PC-9 (cell line): ENCODE measurements at regions not wholly inside any gene's neighbourhood (a gene's known extent, or its start where the extent isn't known, plus 50 kb on each side); places are given as distances from the start of the nearest gene placed in this dataset.

Experiments
- EZH2 ChIP-seq: fragments of 200-600 bp; sonication (generic); IDR thresholded peaks from 2 replicates; pipeline ENCODE4 v1.8.0; 2017; ENCODE audit warnings: antibody characterized with exemption, low read depth
- TF ChIP-seq, protein P1 (sequence below): fragments of 200-600 bp; sonication (generic); conservative IDR thresholded peaks from 2 replicates; pipeline ENCODE4 v1.6.1; 2017; ENCODE audit warnings: mixed run types, antibody characterized with exemption, mild to moderate bottlenecking, moderate library complexity

DNA sequence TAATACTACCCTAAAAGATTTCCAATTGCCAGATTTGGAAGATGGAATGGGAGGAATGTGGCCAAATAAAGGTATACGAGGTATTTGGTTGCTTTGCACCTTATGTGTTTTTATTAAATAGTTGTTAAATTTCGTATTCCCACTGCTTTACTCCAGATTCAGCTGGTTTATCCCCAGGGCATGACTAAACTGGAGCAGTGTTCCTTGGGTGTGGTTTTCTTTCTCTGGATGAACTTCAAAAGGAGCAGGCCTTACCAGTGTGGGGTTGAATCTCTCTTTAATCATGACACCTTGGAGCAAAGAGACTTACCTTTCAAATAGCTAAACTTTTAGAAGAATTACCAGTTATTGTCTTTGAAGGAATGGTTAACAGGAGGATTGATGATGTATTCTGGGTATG, 121.7 kb upstream of the BNC2 start:
- TF ChIP-seq EZH2, result no peak
- TF ChIP-seq, protein P1, sequence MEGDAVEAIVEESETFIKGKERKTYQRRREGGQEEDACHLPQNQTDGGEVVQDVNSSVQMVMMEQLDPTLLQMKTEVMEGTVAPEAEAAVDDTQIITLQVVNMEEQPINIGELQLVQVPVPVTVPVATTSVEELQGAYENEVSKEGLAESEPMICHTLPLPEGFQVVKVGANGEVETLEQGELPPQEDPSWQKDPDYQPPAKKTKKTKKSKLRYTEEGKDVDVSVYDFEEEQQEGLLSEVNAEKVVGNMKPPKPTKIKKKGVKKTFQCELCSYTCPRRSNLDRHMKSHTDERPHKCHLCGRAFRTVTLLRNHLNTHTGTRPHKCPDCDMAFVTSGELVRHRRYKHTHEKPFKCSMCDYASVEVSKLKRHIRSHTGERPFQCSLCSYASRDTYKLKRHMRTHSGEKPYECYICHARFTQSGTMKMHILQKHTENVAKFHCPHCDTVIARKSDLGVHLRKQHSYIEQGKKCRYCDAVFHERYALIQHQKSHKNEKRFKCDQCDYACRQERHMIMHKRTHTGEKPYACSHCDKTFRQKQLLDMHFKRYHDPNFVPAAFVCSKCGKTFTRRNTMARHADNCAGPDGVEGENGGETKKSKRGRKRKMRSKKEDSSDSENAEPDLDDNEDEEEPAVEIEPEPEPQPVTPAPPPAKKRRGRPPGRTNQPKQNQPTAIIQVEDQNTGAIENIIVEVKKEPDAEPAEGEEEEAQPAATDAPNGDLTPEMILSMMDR, result no peak
